Esophagus muscularis mucosa (tissue), 4 donors: ENCODE measurements at regions not wholly inside any gene's neighbourhood (a gene's known extent, or its start where the extent isn't known, plus 50 kb on each side); places are given as distances from the start of the nearest gene placed in this dataset.

Experiments used
- DNase-seq: peaks from one replicate; pipeline ENCODE4 v3.0.0-alpha.2; 2017; ENCODE audit errors: extremely low spot score
- H3K27ac ChIP-seq, 4 donors: fragments of 200-600 bp; sonication (generic); replicated peaks in 1 of 4; 1 replicate in 3 of 4; 2 replicates in 1 of 4; pipeline ENCODE4 v1.5.1; 2016 to 2019; ENCODE audit warnings: mild to moderate bottlenecking in 1 of 4
- H3K27me3 ChIP-seq, 4 donors: fragments of 200-600 bp; sonication (generic); one replicate each; pipeline versions ENCODE4 v1.5.1 to v1.6.0; 2016 to 2019
- H3K36me3 ChIP-seq, 4 donors: fragments of 200-600 bp; sonication (generic); one replicate each; pipeline ENCODE4 v1.5.1; 2016 to 2019
- H3K4me1 ChIP-seq, 4 donors: fragments of 200-600 bp; sonication (generic); one replicate each; pipeline ENCODE4 v1.5.1; 2016 to 2019
- H3K4me3 ChIP-seq, 4 donors: fragments of 200-600 bp; sonication (generic); 1 replicate in 2 of 4; 2 replicates in 2 of 4; pipeline ENCODE4 v1.5.1; 2016 to 2019; ENCODE audit warnings: mild to moderate bottlenecking in 4 of 4, moderate library complexity in 1 of 4
- H3K9me3 ChIP-seq, 4 donors: fragments of 200-600 bp; sonication (generic); 1 replicate in 3 of 4; 2 replicates in 1 of 4; pipeline ENCODE4 v1.5.1; 2016 to 2019
- CTCF ChIP-seq, 3 experiments: fragments of 200-600 bp in 2 of 3; fragments of 450-650 bp in 1 of 3; sonication (generic) in 2 of 3; IDR thresholded peaks; one replicate each; pipeline ENCODE4 v1.5.1; 2017 to 2019; ENCODE audit warnings: antibody characterized with exemption in 3 of 3, mild to moderate bottlenecking in 2 of 3, moderate library complexity in 1 of 3
- EP300 ChIP-seq: sonication (generic); formaldehyde crosslinking; IDR thresholded peaks from one replicate; pipeline ENCODE4 v1.6.1; 2017; ENCODE audit warnings: antibody characterized with exemption
- POLR2A ChIP-seq: fragments of 450-650 bp; IDR thresholded peaks from one replicate; pipeline ENCODE4 v1.6.1; 2017; ENCODE audit warnings: antibody characterized with exemption, moderate library complexity, mild to moderate bottlenecking, low read depth
- POLR2AphosphoS5 ChIP-seq, 2 donors: sonication (generic); formaldehyde crosslinking; IDR thresholded peaks; one replicate each; pipeline ENCODE4 v1.6.1; 2017; ENCODE audit warnings: antibody characterized with exemption in 2 of 2
- WGBS: methylation state at CpG from one replicate; pipeline ENCODE4 v1.1.5; 2018; 5-methylcytosine and 5-hydroxymethylcytosine counted together
- intact Hi-C: fragments of 100-400 bp; cut with DNase I; formaldehyde crosslinking; loops from one replicate; pipeline ENCODE4 v1.15.1; 2023

- WGBS, result 90% methylated on average over 2 of the region's 2 CpGs
- DNase-seq, result no peak
- no peak overlapping the region for H3K27ac ChIP-seq
- H3K4me1 ChIP-seq, result no peaks in the 10 kb centered on the region
- intact Hi-C loops, result no loop called here
- no peak for TF ChIP-seq CTCF (IDR thresholded peaks at IDR 0.05)
- TF ChIP-seq POLR2A, result no peak
- no peak for TF ChIP-seq EP300
- no peak for TF ChIP-seq POLR2AphosphoS5 (IDR thresholded peaks at IDR 0.05)
- H3K36me3 ChIP-seq, result no peaks in the 10 kb centered on the region
- H3K4me3 ChIP-seq, result no peak overlapping the region
- no peaks in the 10 kb centered on the region for H3K9me3 ChIP-seq
- no peaks in the 10 kb centered on the region for H3K27me3 ChIP-seq
Observed at GRCh38 chr12:47351526-47351925, 271.8 kb upstream of the AMIGO2 start.

GRCh38 chr12:47350062-47350408, 270.3 kb upstream of the AMIGO2 start:
- TF ChIP-seq POLR2AphosphoS5 (IDR thresholded peaks at IDR 0.05) (no peak), CTCF (IDR thresholded peaks at IDR 0.05) (no peak), EP300 (no peak), POLR2A (no peak)
- H3K4me1 ChIP-seq, result no peaks in the 10 kb centered on the region
- no peaks in the 10 kb centered on the region for H3K9me3 ChIP-seq
- H3K27ac ChIP-seq, result no peak overlapping the region
- H3K4me3 ChIP-seq, result no peak overlapping the region
- intact Hi-C loops, result no loop called here
- no peaks in the 10 kb centered on the region for H3K27me3 ChIP-seq
- no peaks in the 10 kb centered on the region for H3K36me3 ChIP-seq
- no peak for DNase-seq

- Histone ChIP-seq H3K4me1 (no peaks in the 10 kb centered on the region), H3K4me3 (no peak overlapping the region), H3K27ac (no peak overlapping the region), H3K9me3 (no peaks in the 10 kb centered on the region), H3K27me3 (no peaks in the 10 kb centered on the region), H3K36me3 (no peaks in the 10 kb centered on the region)
- intact Hi-C loops, result no loop called here
- TF ChIP-seq CTCF (IDR thresholded peaks at IDR 0.05) (no peak), EP300 (no peak), POLR2A (no peak), POLR2AphosphoS5 (IDR thresholded peaks at IDR 0.05) (no peak)
- WGBS, result 72% methylated on average over 5 of the region's 5 CpGs
- DNase-seq, result no peak
Observed at GRCh38 chr12:47349137-47350061, 269.6 kb upstream of the AMIGO2 start.

- no peaks in the 10 kb centered on the region for H3K4me1 ChIP-seq
- H3K36me3 ChIP-seq, result no peaks in the 10 kb centered on the region
- no peak for DNase-seq
- H3K9me3 ChIP-seq, result no peaks in the 10 kb centered on the region
- WGBS, result 75% methylated on average over 1 of the region's 1 CpG
- TF ChIP-seq POLR2A (no peak), CTCF (IDR thresholded peaks at IDR 0.05) (no peak)
- H3K4me3 ChIP-seq, result no peak overlapping the region
- intact Hi-C loops, result no loop called here
- no peaks in the 10 kb centered on the region for H3K27me3 ChIP-seq
- no peak overlapping the region for H3K27ac ChIP-seq
Observed at GRCh38 chr12:47348206-47348605, 268.4 kb upstream of the AMIGO2 start.
